ENCODE measurements at regions not wholly inside any gene's neighbourhood (a gene's known extent, or its start where the extent isn't known, plus 50 kb on each side); places are given as distances from the start of the nearest gene placed in this dataset.
A peak's percentile ranks its signal among the peaks of the same experiment; 100 is the strongest.

GRCh38 chr1:172951730-172952365, 98.9 kb downstream of the TNFSF18 start:
- WGBS, 2 experiments (ENCODE audit: extremely low coverage in 1 of 2, insufficient coverage in 1 of 2, insufficient read length in 1 of 2, insufficient replicate concordance in 2 of 2, low coverage in 1 of 2, low lambda C conversion rate in 2 of 2, missing lambda C conversion rate in 1 of 2) = 82% methylated on average over 3 of the region's 3 CpGs; no CpG with 5 or more reads in 1 of the 2 experiments
- Histone ChIP-seq H4K8ac (ENCODE audit: extremely low read depth, insufficient read depth, low read length) (no peak overlapping the region), H3K56ac (replicated peaks; ENCODE audit: insufficient read length, low read depth, low read length) (no peak overlapping the region), H4K20me1 (replicated peaks in 1 of 2; ENCODE audit: control insufficient read depth in 1 of 2, insufficient read depth in 2 of 2, low read length in 2 of 2) (no peaks in the 10 kb centered on the region), H3K4me1 (replicated peaks in 1 of 4; ENCODE audit: control insufficient read depth in 3 of 4, insufficient read depth in 4 of 4, low read length in 3 of 4) (no peaks in the 10 kb centered on the region), H3K9ac (replicated peaks in 1 of 4; ENCODE audit: extremely low read depth in 1 of 4, low read depth in 3 of 4, low read length in 3 of 4) (no peak overlapping the region), H3K23ac (ENCODE audit: insufficient read length) (no peak overlapping the region), H3K79me2 (ENCODE audit: control insufficient read depth in 1 of 2, insufficient read depth in 2 of 2, low read length in 2 of 2) (no peaks in the 10 kb centered on the region), H3K4me2 (ENCODE audit: insufficient read depth in 1 of 2, low read depth in 2 of 2, low read length in 2 of 2) (no peak overlapping the region), H3K4ac (replicated peaks; ENCODE audit: insufficient read length, low read depth, low read length) (no peak overlapping the region), H3K23me2 (ENCODE audit: low read depth, low read length) (no peaks in the 10 kb centered on the region), H2BK15ac (ENCODE audit: low read length) (no peak overlapping the region), H3K36me3 (ENCODE audit: control insufficient read depth in 2 of 4, insufficient read depth in 4 of 4, low read length in 3 of 4) (no peaks in the 10 kb centered on the region), H2BK12ac (ENCODE audit: low read depth, low read length) (no peak overlapping the region), H3K14ac (ENCODE audit: insufficient read length) (no peak overlapping the region), H3K18ac (ENCODE audit: extremely low read depth, low read length) (no peak overlapping the region), H2AFZ (ENCODE audit: low read length) (no peak overlapping the region), H2BK20ac (ENCODE audit: low read length) (no peak overlapping the region), H3K27me3 (replicated peaks in 1 of 4; ENCODE audit: control insufficient read depth in 3 of 4, extremely low read depth in 1 of 4, insufficient read depth in 3 of 4, low read length in 3 of 4) (no peaks in the 10 kb centered on the region), H3K4me3 (ENCODE audit: extremely low read depth in 1 of 4, insufficient read depth in 2 of 4, low read depth in 3 of 4, low read length in 4 of 4) (no peak overlapping the region), H2BK120ac (replicated peaks; ENCODE audit: low read depth, low read length) (no peak overlapping the region), H3K9me3 (ENCODE audit: insufficient read depth in 2 of 2, low read depth in 1 of 2, low read length in 1 of 2) (no peaks in the 10 kb centered on the region), H4K91ac (replicated peaks; ENCODE audit: insufficient read length, low read length) (no peak overlapping the region), H2AK5ac (ENCODE audit: low read depth, low read length) (no peak overlapping the region), H3K79me1 (ENCODE audit: low read depth, low read length) (no peaks in the 10 kb centered on the region), H3K27ac (ENCODE audit: low read depth, low read length) (no peak overlapping the region), H2BK5ac (ENCODE audit: low read depth, low read length) (no peak overlapping the region), H4K5ac (ENCODE audit: insufficient read length, low read depth, low read length) (no peak overlapping the region)
- TF ChIP-seq EZH2 (IDR thresholded peaks at IDR 0.05; ENCODE audit: low read depth, low read length, severe bottlenecking) = no peak
- peak; percentile 53; the same call in 1 of the 2 replicates for TF ChIP-seq CEBPB (IDR thresholded peaks at IDR 0.05; ENCODE audit: low read depth, low read length)
- CTCF ChIA-PET (ENCODE audit: partially characterized antibody) = no interaction called here
- DNase-seq (ENCODE audit: low read depth in 1 of 2, low spot score in 2 of 2) = no peak
- POLR2A ChIA-PET (ENCODE audit: partially characterized antibody) = no interaction called here
- FAIRE-seq = no peak

All from H1 (cell line).